ENCODE measurements at regions not wholly inside any gene's neighbourhood (a gene's known extent, or its start where the extent isn't known, plus 50 kb on each side); places are given as distances from the start of the nearest gene placed in this dataset.

DNA sequence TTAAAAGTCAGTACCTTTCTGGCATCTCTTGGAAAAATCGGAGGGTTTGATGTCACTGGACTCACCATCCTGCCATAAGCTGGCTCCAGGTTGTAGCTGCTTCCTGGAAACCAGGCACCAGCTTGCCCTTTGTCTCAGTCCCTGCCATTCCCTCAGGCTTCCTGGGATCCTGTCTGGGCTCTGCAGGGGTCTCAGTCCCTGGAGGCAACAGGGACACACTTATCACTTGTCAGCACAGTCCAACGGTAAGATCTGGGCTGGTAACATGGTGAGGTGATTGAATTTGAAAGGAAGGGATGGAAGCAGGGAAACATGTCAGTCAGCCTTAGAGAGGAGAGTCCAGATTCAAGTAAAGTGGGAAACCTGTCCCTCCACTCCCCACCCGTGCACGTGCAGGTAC lies 147.6 kb upstream of the ECI2 start:
- DNase-seq: no peak
- Histone ChIP-seq H3K9me3 (replicated peaks; ENCODE audit: control insufficient read depth, low read depth, low read length) (no peaks in the 10 kb centered on the region), H3K4me3 (ENCODE audit: low read length) (no peak overlapping the region), H3K27ac (ENCODE audit: low read length) (no peak overlapping the region), H3K27me3 (ENCODE audit: control insufficient read depth, insufficient read depth, low read length) (peaks cover 18% of the 10 kb centered on the region), H3K4me1 (ENCODE audit: control insufficient read depth, insufficient read depth, low read length) (peaks cover 17% of the 10 kb centered on the region), H3K36me3 (ENCODE audit: control insufficient read depth, insufficient read depth, low read length) (no peaks in the 10 kb centered on the region)
- WGBS (ENCODE audit: insufficient coverage): 89% methylated on average over 1 of the region's 4 CpGs

DNA sequence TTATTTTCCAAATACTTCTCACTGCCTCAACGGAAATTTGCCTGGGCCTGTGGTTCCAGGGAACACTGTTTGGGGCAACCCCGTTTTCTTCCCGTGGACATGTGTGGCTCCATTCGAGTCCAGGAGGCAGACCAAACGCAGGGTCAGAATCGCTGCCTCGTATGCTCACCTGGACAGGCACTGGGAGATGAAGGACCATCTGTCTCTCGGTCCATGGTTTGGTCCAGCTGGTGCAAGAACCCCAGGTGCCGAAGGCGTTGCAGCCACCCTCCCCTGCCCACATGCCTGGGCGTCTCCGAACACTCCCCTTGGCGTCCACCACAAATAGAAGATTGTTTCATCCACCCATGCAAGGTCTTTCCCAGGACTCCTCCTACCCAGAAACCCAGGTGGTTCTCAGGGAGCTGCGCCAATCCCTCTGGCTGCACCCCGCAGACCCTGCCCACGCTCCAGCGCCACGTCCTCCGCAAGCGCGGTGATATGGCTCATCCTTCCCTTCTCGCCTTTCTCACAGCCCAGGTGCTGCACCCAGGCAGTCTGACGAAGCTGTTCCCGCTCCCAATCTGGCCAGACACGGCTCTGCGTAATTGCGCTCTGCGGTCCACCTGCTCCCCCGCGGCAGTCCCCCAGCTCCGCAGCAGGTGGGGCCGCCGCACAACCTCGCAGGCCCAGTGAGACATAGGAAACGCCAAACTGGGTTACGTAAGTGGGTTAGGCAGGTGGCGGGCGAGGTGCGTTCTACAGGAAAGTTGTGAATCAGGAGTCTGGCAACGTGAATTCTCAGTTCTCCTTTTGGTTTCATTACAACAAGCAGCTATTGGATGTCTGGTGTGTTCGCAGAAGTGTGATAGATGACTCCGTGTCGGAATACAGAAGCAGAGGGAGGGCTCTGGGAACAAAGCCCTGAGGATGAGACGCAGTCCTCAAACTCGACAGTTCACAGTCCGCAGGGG lies 146.2 kb upstream of the ECI2 start:
- Histone ChIP-seq H3K4me1 (ENCODE audit: control insufficient read depth, insufficient read depth, low read length) (peaks cover 13% of the 10 kb centered on the region), H3K27me3 (ENCODE audit: control insufficient read depth, insufficient read depth, low read length) (peaks cover 18% of the 10 kb centered on the region), H3K4me3 (ENCODE audit: low read length) (peak overlapping the region; percentile 42), H3K36me3 (ENCODE audit: control insufficient read depth, insufficient read depth, low read length) (no peaks in the 10 kb centered on the region), H3K9me3 (replicated peaks; ENCODE audit: control insufficient read depth, low read depth, low read length) (no peaks in the 10 kb centered on the region), H3K27ac (ENCODE audit: low read length) (no peak overlapping the region)
- WGBS (ENCODE audit: insufficient coverage): 25% methylated on average over 39 of the region's 46 CpGs
- DNase-seq: peak; percentile 67

DNA sequence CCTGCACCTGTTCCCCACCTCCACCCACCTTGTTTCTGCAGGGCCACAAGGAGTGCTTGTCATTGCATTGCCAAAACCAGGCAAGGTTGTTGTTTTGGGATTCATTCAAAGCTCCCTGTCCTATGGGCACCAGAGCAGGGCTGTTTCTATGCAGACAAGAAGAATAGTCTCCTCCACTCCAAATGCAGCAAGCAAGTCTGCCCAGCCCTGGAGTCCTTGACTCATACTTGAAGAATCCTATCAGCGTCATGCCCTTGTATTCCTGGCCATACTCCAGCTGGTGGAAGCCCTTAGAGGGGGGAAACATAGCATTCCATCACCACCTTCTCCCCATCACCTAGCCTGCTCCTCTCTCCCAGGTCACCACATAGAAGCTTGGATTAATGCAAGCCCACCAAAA lies 145.3 kb upstream of the ECI2 start:
- Histone ChIP-seq H3K4me1 (ENCODE audit: control insufficient read depth, insufficient read depth, low read length) (peaks cover 13% of the 10 kb centered on the region), H3K4me3 (ENCODE audit: low read length) (no peak overlapping the region), H3K27me3 (ENCODE audit: control insufficient read depth, insufficient read depth, low read length) (peaks cover 18% of the 10 kb centered on the region), H3K36me3 (ENCODE audit: control insufficient read depth, insufficient read depth, low read length) (no peaks in the 10 kb centered on the region), H3K9me3 (replicated peaks; ENCODE audit: control insufficient read depth, low read depth, low read length) (no peaks in the 10 kb centered on the region), H3K27ac (ENCODE audit: low read length) (no peak overlapping the region)
- DNase-seq: no peak
- WGBS (ENCODE audit: insufficient coverage): no CpG with 5 or more reads among the region's 1 CpG

DNA sequence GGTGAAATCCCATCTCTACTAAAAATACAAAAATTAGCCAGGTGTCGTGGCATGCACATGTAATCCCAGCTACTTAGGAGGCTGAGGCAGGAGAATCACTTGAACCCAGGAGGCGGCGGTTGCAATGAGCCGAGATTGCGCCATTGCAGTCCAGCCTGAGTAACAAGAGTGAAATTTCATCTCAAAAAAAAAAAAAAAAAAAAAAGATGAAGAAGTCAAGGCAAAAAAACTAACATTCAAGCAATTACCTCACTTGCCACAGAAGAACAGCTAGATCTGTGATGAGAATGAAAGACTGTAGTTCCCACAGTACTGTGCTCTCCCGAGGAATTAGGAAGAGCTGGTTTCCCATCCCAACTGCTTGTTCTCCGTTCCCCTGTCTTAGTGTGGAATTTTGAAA lies 144.7 kb upstream of the ECI2 start:
- WGBS (ENCODE audit: insufficient coverage): no CpG with 5 or more reads among the region's 7 CpGs
- Histone ChIP-seq H3K9me3 (replicated peaks; ENCODE audit: control insufficient read depth, low read depth, low read length) (no peaks in the 10 kb centered on the region), H3K4me3 (ENCODE audit: low read length) (no peak overlapping the region), H3K36me3 (ENCODE audit: control insufficient read depth, insufficient read depth, low read length) (no peaks in the 10 kb centered on the region), H3K27ac (ENCODE audit: low read length) (no peak overlapping the region), H3K4me1 (ENCODE audit: control insufficient read depth, insufficient read depth, low read length) (peaks cover 13% of the 10 kb centered on the region), H3K27me3 (ENCODE audit: control insufficient read depth, insufficient read depth, low read length) (peaks cover 18% of the 10 kb centered on the region)
- no peak for DNase-seq

DNA sequence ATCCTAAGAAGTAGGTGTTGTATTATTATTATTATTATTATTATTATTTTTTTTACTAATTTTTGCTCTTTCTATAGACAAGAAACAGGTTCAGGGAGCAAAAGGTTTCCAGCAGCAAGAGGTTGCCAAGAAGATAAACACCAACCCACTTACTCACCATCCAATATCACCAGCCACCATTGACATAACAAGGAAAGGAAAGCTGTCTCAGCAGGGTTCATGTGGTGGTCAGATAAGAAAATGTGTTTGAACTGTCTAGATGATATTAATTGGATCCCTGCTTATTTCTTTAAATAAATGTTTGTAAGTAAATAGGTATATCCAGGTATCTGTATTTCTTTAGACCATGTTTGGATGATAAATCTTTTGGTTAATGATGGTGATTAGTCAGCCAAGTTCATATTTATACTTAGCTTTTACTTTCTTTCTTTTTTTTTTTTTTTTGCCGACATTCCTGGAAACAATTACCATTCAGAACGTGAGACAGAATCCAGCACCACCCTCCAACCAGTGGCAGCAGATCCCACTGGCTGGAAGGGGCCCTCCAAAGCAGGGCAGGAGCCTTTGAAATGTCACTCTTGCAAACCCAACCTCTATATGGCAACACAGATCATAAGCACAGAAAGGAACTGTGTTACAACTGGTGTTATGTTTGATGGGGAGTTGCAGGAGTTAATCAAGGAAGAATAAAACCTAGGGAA lies 139.2 kb upstream of the ECI2 start:
- DNase-seq: no peak
- Histone ChIP-seq H3K9me3 (replicated peaks; ENCODE audit: control insufficient read depth, low read depth, low read length) (no peaks in the 10 kb centered on the region), H3K27ac (ENCODE audit: low read length) (no peak overlapping the region), H3K36me3 (ENCODE audit: control insufficient read depth, insufficient read depth, low read length) (no peaks in the 10 kb centered on the region), H3K4me3 (ENCODE audit: low read length) (no peak overlapping the region), H3K4me1 (ENCODE audit: control insufficient read depth, insufficient read depth, low read length) (peaks cover 12% of the 10 kb centered on the region), H3K27me3 (ENCODE audit: control insufficient read depth, insufficient read depth, low read length) (no peaks in the 10 kb centered on the region)
- WGBS (ENCODE audit: insufficient coverage): no CpG with 5 or more reads among the region's 2 CpGs

DNA sequence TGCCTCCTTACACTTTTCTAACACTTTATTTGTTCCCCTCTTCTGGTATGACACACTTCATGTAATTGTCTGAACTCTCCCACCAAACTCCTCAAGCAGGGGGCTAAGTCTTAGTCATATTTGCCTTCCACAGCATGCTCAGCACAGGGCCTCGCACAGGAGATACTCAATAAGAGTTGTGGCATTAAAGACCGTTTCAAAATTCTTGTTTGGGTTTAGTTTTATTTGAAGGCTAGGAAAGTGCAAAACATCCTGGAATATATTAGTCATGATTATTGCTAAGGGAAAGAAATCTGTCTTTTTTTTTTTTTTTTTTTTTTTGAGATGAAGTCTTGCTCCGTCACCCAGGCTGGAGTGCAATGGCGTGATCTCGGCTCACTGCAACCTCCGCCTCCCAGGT lies 137.6 kb upstream of the ECI2 start:
- Histone ChIP-seq H3K27me3 (ENCODE audit: control insufficient read depth, insufficient read depth, low read length) (no peaks in the 10 kb centered on the region), H3K4me1 (ENCODE audit: control insufficient read depth, insufficient read depth, low read length) (peaks cover 14% of the 10 kb centered on the region), H3K9me3 (replicated peaks; ENCODE audit: control insufficient read depth, low read depth, low read length) (peaks cover 2% of the 10 kb centered on the region), H3K36me3 (ENCODE audit: control insufficient read depth, insufficient read depth, low read length) (no peaks in the 10 kb centered on the region), H3K4me3 (ENCODE audit: low read length) (no peak overlapping the region), H3K27ac (ENCODE audit: low read length) (no peak overlapping the region)
- WGBS (ENCODE audit: insufficient coverage): no CpG with 5 or more reads among the region's 6 CpGs
- DNase-seq: peak; percentile 19

DNA sequence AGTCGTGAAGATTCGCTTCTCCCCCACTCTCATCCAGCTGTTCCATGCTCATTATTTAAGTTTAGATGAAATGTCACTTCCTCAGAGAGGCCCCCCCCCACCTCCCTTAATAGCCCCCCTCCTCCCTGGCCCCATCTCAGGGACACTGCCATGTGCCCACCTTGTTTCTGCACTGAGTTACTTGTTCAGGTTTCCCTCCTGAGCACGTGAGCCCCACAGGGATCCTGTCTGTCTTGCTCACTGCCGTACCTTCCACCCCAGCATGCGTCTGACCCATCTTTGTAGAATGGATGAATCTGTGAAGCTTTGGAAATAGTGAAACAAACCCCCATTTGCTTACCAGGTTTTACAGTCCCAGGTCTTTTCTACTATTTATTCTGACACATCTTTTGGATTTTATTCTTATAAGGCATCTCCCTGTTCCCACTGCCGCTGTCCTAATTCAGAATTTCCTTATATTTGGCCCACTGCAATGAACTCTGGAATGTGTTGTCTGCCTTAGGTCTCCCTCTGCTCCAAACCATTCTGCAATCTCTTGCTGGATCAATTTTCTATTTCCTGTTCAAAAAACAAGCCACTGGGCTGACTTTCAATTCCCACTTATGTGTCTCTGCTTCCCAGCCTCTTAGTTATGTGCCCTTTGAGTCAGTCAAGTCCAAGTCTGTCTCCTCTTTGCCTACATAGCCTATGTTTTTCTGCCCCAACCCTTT lies 136.5 kb upstream of the ECI2 start:
- Histone ChIP-seq H3K9me3 (replicated peaks; ENCODE audit: control insufficient read depth, low read depth, low read length) (peaks cover 2% of the 10 kb centered on the region), H3K27ac (ENCODE audit: low read length) (peak overlapping the region; percentile 44), H3K4me1 (ENCODE audit: control insufficient read depth, insufficient read depth, low read length) (peaks cover 16% of the 10 kb centered on the region), H3K36me3 (ENCODE audit: control insufficient read depth, insufficient read depth, low read length) (no peaks in the 10 kb centered on the region), H3K4me3 (ENCODE audit: low read length) (no peak overlapping the region), H3K27me3 (ENCODE audit: control insufficient read depth, insufficient read depth, low read length) (no peaks in the 10 kb centered on the region)
- WGBS (ENCODE audit: insufficient coverage): 35% methylated on average over 2 of the region's 6 CpGs
- peak; percentile 84 for DNase-seq

DNA sequence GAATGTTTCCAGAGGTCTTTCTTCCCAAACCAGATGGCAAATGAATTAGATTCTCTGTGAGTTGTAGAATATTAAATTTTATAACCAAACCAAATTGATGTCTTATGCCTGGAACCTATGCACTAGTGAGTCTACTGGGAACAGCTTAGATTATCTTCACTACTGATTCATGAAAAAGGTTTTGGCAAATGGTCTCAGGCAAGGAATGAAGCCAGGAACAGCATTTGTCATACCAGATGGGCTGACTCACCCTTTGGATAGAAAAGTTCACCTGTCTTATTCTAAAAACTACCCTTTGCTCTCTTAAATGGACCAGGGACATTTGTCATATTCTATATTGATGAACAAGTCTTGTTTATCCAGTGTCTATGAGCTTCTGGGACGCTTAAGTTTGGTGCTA lies 135.4 kb upstream of the ECI2 start:
- no peaks in the 10 kb centered on the region for H3K27me3 ChIP-seq (ENCODE audit: control insufficient read depth, insufficient read depth, low read length)
- no CpG with 5 or more reads among the region's 1 CpG for WGBS (ENCODE audit: insufficient coverage)
- H3K4me1 ChIP-seq (ENCODE audit: control insufficient read depth, insufficient read depth, low read length): peaks cover 16% of the 10 kb centered on the region
- H3K27ac ChIP-seq (ENCODE audit: low read length): peak overlapping the region; percentile 58
- H3K4me3 ChIP-seq (ENCODE audit: low read length): no peak overlapping the region
- H3K9me3 ChIP-seq (replicated peaks; ENCODE audit: control insufficient read depth, low read depth, low read length): peaks cover 2% of the 10 kb centered on the region
- no peaks in the 10 kb centered on the region for H3K36me3 ChIP-seq (ENCODE audit: control insufficient read depth, insufficient read depth, low read length)
- DNase-seq: peak; percentile 92

DNA sequence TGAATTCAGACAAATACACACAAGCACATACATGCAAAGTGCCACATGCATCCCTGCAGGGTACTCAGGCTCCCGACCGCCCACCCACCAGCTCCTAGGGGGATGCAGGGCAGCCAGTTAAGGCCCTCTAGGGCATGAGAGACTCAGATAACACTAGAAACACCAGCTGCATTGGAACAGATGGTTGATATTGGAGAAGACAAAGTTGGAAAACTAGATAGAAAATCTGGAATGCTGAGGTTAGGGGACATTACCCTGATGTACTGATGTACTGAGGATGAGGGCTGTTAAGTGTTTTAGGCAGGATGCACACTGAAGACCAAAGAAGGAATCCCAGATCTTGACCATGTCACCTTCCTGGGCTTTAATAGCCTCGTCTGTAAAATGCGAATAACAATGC lies 134.6 kb upstream of the ECI2 start:
- no peak overlapping the region for H3K4me3 ChIP-seq (ENCODE audit: low read length)
- H3K4me1 ChIP-seq (ENCODE audit: control insufficient read depth, insufficient read depth, low read length): peaks cover 16% of the 10 kb centered on the region
- DNase-seq: peak; percentile 30
- WGBS (ENCODE audit: insufficient coverage): no CpG with 5 or more reads among the region's 4 CpGs
- peak overlapping the region; percentile 33 for H3K27ac ChIP-seq (ENCODE audit: low read length)
- no peaks in the 10 kb centered on the region for H3K27me3 ChIP-seq (ENCODE audit: control insufficient read depth, insufficient read depth, low read length)
- H3K9me3 ChIP-seq (replicated peaks; ENCODE audit: control insufficient read depth, low read depth, low read length): peaks cover 2% of the 10 kb centered on the region
- H3K36me3 ChIP-seq (ENCODE audit: control insufficient read depth, insufficient read depth, low read length): no peaks in the 10 kb centered on the region

DNA sequence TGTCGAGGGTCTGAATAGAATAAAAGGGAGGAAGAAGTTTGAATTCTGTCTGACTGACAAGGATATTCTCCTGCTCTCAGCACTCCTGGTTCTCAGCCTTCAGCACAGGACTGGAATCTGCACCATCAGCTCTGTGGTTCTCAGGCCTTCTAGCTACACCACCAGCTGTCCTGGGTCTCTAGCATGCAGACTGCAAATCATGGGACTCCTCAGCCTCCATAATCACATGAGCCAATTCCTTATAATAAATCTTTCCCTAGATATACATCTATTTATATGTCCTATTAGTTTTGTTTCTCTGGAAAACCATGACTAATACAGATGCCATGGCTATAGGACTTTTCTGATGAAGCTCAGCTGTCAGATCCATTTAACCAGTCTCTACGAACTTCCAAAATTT lies 132.8 kb upstream of the ECI2 start:
- H3K4me3 ChIP-seq (ENCODE audit: low read length): no peak overlapping the region
- peaks cover 2% of the 10 kb centered on the region for H3K9me3 ChIP-seq (replicated peaks; ENCODE audit: control insufficient read depth, low read depth, low read length)
- no peak overlapping the region for H3K27ac ChIP-seq (ENCODE audit: low read length)
- no peaks in the 10 kb centered on the region for H3K27me3 ChIP-seq (ENCODE audit: control insufficient read depth, insufficient read depth, low read length)
- no peak for DNase-seq
- H3K36me3 ChIP-seq (ENCODE audit: control insufficient read depth, insufficient read depth, low read length): no peaks in the 10 kb centered on the region
- WGBS (ENCODE audit: insufficient coverage): 67% methylated on average over 1 of the region's 2 CpGs
- H3K4me1 ChIP-seq (ENCODE audit: control insufficient read depth, insufficient read depth, low read length): peaks cover 21% of the 10 kb centered on the region
